Kidney epithelial cell (primary cell): ENCODE measurements at regions not wholly inside any gene's neighbourhood (a gene's known extent, or its start where the extent isn't known, plus 50 kb on each side); places are given as distances from the start of the nearest gene placed in this dataset.
A peak's percentile ranks its signal among the peaks of the same experiment; 100 is the strongest.
"Not testable (repeated sequence)": the region's sequence is repeated elsewhere in the genome, so short reads cannot be mapped to it uniquely, and the experiment has no call there.

Experiments
- DNase-seq: peaks from one replicate; pipeline ENCODE4 v3.0.0-alpha.2; 2010; ENCODE audit warnings: low read depth
- H3K27me3 ChIP-seq: 2 replicates; pipeline ENCODE4 v1.6.0; 2011; ENCODE audit warnings: low read length; ENCODE audit not compliant: control insufficient read depth, insufficient read depth
- H3K36me3 ChIP-seq: 2 replicates; pipeline ENCODE4 v1.5.1; 2011; ENCODE audit warnings: low read length; ENCODE audit not compliant: control insufficient read depth, insufficient read depth
- H3K4me3 ChIP-seq: 2 replicates; pipeline ENCODE4 v1.5.1; 2011; ENCODE audit warnings: low read depth, mild to moderate bottlenecking, control low read depth, low read length
- TF ChIP-seq, protein P1 (sequence below): IDR thresholded peaks from 2 replicates; pipeline ENCODE4 v1.5.1; 2011; ENCODE audit warnings: mild to moderate bottlenecking, moderate library complexity, low read length, control low read depth, inconsistent platforms; ENCODE audit not compliant: insufficient read depth, poor library complexity, severe bottlenecking

DNA sequence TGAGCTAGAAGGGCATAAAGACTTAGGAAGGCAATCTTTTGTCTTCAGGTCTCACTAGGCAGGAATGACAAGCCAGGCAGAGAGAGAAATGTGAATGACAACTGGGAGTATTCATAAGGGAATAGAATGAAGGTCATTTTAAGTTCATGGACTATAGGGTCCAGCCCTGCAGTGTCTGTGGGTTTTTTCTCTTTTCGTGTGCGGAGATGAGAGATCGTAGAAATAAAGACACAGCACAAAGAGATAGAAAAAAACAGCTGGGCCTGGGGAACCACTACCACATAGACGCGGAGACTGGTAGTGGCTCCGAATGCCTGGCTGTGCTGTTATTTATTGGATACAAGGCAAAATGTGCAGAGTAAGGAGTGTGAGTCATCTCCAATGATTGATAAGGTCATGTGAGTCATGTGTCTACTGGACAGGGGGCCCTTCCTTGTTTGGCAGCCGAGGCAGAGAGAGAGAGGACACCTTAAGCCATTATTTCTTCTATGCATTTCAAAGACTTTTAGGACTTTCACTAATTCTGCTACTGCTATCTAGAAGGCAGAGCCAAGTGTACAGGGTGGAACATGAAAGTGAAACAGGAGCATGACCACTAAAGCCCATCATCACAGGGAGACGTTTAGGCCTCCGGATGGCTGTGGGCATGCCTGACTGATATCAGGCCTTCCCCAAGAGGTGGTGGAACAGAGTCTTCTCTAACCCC lies 921.8 kb upstream of the PCDH10 start:
- Histone ChIP-seq H3K27me3 (no peaks in the 10 kb centered on the region), H3K36me3 (no peaks in the 10 kb centered on the region), H3K4me3 (peak overlapping the region; percentile 19)
- no peak for DNase-seq
- TF ChIP-seq, protein P1, sequence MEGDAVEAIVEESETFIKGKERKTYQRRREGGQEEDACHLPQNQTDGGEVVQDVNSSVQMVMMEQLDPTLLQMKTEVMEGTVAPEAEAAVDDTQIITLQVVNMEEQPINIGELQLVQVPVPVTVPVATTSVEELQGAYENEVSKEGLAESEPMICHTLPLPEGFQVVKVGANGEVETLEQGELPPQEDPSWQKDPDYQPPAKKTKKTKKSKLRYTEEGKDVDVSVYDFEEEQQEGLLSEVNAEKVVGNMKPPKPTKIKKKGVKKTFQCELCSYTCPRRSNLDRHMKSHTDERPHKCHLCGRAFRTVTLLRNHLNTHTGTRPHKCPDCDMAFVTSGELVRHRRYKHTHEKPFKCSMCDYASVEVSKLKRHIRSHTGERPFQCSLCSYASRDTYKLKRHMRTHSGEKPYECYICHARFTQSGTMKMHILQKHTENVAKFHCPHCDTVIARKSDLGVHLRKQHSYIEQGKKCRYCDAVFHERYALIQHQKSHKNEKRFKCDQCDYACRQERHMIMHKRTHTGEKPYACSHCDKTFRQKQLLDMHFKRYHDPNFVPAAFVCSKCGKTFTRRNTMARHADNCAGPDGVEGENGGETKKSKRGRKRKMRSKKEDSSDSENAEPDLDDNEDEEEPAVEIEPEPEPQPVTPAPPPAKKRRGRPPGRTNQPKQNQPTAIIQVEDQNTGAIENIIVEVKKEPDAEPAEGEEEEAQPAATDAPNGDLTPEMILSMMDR: no peak

DNA sequence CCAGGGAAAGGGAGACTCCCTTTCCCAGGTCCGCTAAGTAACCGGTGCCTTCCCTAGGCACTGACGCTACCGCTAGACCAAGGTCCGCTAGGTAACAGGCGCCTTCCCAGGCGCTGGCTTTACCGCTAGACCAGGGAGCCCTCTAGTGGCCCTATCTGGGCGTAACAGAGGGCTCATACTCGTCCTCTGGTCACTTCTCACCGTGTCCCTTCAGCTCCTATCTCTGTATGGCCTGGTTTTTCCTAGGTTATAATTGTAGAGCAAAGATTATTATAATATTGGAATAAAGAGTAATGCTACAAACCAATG lies 921.3 kb upstream of the PCDH10 start:
- H3K27me3 ChIP-seq, H3K36me3 ChIP-seq, DNase-seq: not testable (repeated sequence)
- TF ChIP-seq, protein P1: peak; percentile 52
- H3K4me3 ChIP-seq: peak overlapping the region; percentile 19

DNA sequence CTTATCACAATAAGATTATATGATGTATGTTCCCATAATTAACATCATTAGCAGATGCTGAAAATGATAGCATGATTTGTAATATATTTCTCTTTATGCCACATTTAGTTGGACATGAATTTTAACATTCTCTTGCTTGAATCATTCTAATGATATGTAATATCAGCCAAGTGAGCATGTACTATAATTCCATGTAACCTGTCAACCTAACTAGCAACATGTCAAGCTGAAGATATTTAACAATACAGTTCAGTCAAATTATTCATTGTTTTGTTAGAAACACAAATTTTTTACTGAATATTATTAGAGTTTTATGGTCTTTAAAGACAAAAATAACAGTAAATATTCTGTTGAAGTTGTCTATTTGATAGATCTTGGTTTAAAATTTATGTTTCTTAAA lies 920.4 kb upstream of the PCDH10 start:
- Histone ChIP-seq H3K36me3 (no peaks in the 10 kb centered on the region), H3K27me3 (no peaks in the 10 kb centered on the region), H3K4me3 (no peak overlapping the region)
- TF ChIP-seq, protein P1: no peak
- DNase-seq: no peak

DNA sequence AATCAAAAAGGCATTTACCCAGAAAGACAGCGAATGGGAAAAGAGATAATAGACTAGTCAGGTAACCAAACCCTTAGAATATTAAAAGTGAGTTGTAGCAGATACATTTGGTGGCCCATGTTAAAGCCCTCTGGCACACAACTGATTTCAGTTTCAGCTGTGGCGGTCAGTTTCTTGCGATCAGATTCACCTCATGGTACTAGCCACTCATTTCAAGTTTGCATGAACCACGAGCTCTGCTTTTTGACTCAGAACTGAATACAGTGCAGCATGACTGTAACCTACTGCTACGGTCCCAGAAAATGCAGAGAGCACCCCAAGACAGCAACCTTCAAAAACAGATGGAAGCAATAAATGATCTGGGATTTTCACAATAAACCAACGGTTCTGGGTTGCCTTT lies 919.1 kb upstream of the PCDH10 start:
- DNase-seq: no peak
- TF ChIP-seq, protein P1: no peak
- no peaks in the 10 kb centered on the region for H3K36me3 ChIP-seq
- H3K27me3 ChIP-seq: no peaks in the 10 kb centered on the region
- no peak overlapping the region for H3K4me3 ChIP-seq

DNA sequence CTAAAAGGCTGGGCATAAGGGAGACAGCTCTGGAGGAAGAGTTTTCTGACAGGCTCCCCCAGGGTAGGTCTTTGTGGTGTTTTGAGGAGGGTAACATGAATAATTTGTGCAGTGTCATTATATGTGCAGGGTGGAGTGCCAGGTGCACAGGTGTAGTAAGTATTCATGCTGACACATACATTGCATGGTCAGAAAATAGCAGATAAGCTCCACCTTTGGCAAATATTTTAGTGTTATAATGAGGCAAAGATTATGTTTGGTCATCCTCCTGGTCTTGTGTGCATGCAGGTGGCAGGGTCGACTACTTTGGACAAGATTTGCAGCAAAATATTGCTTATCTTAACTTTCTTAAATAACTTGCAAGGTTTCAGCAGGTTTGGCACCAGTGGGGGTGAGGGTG lies 910.4 kb upstream of the PCDH10 start:
- TF ChIP-seq, protein P1: no peak
- H3K36me3 ChIP-seq: no peaks in the 10 kb centered on the region
- DNase-seq: no peak

DNA sequence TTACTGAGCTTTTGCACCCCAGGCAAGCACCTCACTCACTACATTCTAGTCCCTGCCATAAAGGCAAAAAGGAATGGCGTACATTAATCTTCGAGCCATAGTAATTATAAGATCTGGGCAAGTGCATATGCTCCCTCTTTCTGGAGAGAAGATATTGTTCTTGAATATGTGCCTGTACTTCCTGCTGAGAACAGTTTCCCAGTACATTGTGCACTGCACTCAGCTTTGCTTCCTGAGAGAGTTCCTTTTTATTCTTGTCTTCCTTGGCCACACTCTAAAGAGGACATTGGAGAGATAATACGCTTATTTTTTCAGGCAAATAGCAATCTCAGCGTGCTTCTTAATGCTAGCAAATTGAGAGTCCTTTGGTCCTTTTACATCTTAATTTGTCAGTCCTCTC lies 909.0 kb upstream of the PCDH10 start:
- Histone ChIP-seq H3K36me3 (no peaks in the 10 kb centered on the region), H3K27me3 (no peaks in the 10 kb centered on the region), H3K4me3 (no peak overlapping the region)
- TF ChIP-seq, protein P1: no peak
- DNase-seq: no peak

More for the DNA sequence above, 910.4 kb upstream of the PCDH10 start:
- Histone ChIP-seq H3K27me3 (no peaks in the 10 kb centered on the region), H3K4me3 (no peak overlapping the region)
